NB4 (cell line): ENCODE measurements at regions not wholly inside any gene's neighbourhood (a gene's known extent, or its start where the extent isn't known, plus 50 kb on each side); places are given as distances from the start of the nearest gene placed in this dataset.
"Not testable (repeated sequence)": the region's sequence is repeated elsewhere in the genome, so short reads cannot be mapped to it uniquely, and the experiment has no call there.

Source experiments
- DNase-seq: peaks from one replicate; pipeline ENCODE4 v3.0.0; 2010; ENCODE audit warnings: low read depth
- H3K4me3 ChIP-seq: one replicate; pipeline ENCODE4 v1.5.1; 2011; ENCODE audit warnings: mild to moderate bottlenecking, low read depth, low read length, moderate library complexity
- MYC ChIP-seq: IDR thresholded peaks from 2 replicates; pipeline ENCODE4 v1.6.1; 2011; ENCODE audit warnings: low read depth, low read length
- POLR2A ChIP-seq: IDR thresholded peaks from 2 replicates; pipeline ENCODE4 v1.6.1; 2011; ENCODE audit warnings: mild to moderate bottlenecking; ENCODE audit not compliant: insufficient read length; ENCODE audit errors: extremely low read depth
- TF ChIP-seq, protein P1 (sequence below): IDR thresholded peaks from 2 replicates; pipeline ENCODE4 v1.6.1; 2011; ENCODE audit warnings: low read depth, low read length
- TF ChIP-seq, protein P2 (sequence below): IDR thresholded peaks from one replicate; pipeline ENCODE4 v1.5.1; 2012; ENCODE audit warnings: low read depth, low read length

DNA sequence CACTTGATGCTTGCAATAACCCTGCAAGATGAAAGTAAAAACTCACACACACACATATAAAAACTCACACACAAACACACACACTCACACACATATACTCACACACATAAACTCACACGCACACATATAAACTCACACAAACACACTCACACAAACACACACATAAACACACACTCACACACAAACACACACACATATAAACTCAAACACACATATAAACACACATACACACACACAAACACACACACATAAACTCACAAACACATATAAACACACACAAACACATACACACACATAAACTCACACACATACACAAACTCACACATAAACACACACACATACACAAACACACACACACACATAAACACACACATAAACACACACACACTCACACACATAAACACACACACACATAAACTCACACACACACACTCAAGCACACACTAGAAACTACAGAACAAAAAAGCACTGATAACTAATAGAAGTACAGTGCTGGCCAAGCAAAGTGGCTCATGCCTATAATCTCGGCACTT is 117.7 kb upstream of the TEKT4 start:
- no peak for DNase-seq
- no peak for TF ChIP-seq MYC
- TF ChIP-seq, protein P1, sequence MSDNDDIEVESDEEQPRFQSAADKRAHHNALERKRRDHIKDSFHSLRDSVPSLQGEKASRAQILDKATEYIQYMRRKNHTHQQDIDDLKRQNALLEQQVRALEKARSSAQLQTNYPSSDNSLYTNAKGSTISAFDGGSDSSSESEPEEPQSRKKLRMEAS, result no peak
- no peak for TF ChIP-seq POLR2A
- TF ChIP-seq, protein P2, sequence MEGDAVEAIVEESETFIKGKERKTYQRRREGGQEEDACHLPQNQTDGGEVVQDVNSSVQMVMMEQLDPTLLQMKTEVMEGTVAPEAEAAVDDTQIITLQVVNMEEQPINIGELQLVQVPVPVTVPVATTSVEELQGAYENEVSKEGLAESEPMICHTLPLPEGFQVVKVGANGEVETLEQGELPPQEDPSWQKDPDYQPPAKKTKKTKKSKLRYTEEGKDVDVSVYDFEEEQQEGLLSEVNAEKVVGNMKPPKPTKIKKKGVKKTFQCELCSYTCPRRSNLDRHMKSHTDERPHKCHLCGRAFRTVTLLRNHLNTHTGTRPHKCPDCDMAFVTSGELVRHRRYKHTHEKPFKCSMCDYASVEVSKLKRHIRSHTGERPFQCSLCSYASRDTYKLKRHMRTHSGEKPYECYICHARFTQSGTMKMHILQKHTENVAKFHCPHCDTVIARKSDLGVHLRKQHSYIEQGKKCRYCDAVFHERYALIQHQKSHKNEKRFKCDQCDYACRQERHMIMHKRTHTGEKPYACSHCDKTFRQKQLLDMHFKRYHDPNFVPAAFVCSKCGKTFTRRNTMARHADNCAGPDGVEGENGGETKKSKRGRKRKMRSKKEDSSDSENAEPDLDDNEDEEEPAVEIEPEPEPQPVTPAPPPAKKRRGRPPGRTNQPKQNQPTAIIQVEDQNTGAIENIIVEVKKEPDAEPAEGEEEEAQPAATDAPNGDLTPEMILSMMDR, result no peak
- H3K4me3 ChIP-seq, result no peak overlapping the region

DNA sequence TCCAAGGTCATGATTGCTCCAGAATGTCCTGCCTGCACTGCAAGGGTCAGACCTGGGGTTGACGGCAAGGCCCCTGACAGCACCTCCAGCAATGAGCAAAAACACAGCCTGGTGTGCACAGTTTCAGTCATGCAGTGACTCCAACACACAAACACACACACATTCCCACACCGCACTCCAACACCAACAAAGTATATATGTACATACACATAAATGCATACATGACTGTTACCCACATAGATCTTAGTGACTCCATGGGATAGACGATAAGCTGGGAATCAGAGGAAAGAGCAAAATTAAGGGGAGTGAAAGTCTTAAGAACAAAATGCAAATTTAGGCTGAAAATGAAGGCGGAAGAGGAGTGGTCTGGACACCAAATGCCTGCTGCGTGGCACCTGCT is 112.7 kb upstream of the TEKT4 start:
- H3K4me3 ChIP-seq, result no peak overlapping the region
- DNase-seq, result no peak
- TF ChIP-seq, protein P2, result no peak
- TF ChIP-seq MYC, result no peak
- TF ChIP-seq, protein P1, result no peak
- no peak for TF ChIP-seq POLR2A

DNA sequence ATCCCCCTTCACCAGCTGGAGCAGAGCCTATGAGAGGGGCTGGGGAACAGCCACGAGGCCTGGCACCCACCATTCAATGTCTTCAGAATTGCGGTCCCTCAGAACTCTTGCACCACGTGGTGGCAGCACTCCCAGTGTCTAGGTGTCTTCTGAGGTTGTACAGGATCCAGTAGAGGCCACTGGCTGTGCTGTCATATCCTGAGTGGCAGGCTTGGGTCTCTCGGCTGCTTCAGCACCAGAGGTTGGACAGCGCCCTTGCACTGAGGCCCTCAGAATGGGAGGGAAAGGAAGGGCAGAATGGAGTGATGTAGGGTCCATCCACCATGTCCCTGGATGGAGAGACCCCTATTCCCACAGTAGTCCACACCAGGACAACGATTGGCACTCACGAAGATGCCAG is 112.0 kb upstream of the TEKT4 start:
- no peak overlapping the region for H3K4me3 ChIP-seq
- TF ChIP-seq, protein P2, result peak; percentile 44
- TF ChIP-seq, protein P1, result peak; percentile 77
- TF ChIP-seq POLR2A, result no peak
- peak; percentile 77 for DNase-seq

DNA sequence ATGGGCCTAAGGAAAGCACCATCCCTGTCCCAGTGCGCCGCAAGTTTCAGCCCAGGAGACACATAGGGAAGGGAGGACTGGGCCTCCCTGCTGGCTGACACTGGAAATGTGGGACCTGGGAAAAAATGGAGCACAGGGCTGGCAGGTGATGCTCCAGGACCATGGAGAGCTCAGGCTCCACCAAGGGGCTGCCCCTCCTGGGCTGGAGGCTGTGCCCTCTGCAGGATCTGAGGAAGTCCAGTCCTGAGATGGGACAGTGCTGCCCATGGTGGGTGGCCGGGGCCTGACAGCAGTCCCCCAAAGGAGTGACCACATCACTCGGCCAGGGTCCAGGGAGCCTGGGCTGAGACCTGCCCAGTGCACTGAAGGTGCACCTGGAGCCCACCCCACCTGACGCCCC is 108.6 kb upstream of the TEKT4 start:
- H3K4me3 ChIP-seq, result no peak overlapping the region
- peak; percentile 28 for DNase-seq
- TF ChIP-seq MYC, result no peak
- TF ChIP-seq POLR2A, result no peak
- TF ChIP-seq, protein P1, result no peak
- TF ChIP-seq, protein P2, result no peak

DNA sequence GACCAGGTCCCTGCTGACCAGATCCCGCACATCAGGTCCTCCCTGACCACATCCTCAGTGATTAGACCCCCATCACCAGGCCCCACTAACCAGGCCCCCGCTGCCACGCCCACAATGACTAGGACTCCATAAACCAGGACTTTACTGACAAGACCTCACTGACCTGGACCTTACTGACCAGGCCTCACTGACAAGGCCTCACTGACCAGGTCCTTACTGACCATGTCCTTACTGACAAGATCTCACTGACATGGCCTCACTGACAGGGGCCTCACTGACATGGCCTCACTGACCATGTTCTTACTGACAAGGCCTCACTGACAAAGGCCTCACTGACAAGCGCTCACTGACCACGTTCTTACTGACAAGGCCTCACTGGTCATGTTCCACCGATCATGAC is 107.9 kb upstream of the TEKT4 start:
- DNase-seq, result no peak
- TF ChIP-seq, protein P2, result no peak
- TF ChIP-seq POLR2A (no peak), MYC (no peak)
- TF ChIP-seq, protein P1, result no peak
- H3K4me3 ChIP-seq, result no peak overlapping the region

DNA sequence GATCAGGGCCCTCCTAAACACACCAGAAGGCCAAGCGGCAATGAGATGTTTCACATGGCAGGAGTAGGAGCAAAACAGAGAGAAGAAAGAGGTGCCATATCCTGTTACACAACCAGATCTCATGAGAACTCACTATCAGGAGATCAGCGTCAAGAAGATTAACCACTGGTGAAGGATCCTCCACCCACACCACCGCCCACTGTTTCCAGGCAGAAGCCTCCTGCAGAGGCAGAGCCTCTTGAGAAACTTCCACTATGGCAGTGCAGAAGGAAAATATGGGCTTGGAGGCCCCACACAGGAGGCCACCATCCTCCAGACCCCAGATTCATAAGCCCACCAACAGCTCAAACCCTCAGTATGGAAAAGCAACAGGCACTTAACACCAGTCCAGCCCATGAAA is 106.9 kb upstream of the TEKT4 start:
- not testable (repeated sequence) for H3K4me3 ChIP-seq

DNA sequence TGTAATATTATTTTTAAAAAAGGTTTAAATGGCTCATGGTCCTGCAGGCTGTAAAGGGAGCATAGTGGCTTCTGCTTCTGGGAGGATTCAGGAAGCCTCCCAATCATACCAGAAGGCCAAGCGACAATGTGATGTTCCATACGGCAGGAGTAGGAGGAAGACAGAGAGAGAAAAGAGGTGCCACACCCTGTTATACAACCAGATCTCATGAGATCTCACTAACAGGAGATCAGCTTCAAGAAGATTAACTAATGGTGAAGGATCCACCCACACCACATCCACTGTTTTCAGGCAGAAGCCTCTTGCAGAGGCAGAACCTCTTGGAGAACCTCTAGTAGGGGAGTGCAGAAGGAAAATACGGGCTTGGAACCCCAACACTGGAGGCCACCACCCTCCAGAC is 103.9 kb upstream of the TEKT4 start:
- DNase-seq, result no peak
- H3K4me3 ChIP-seq, result no peak overlapping the region
- no peak for TF ChIP-seq POLR2A
- no peak for TF ChIP-seq MYC
- TF ChIP-seq, protein P1, result no peak
- TF ChIP-seq, protein P2, result no peak

More for the DNA sequence above, 106.9 kb upstream of the TEKT4 start:
- peak; percentile 40 for DNase-seq
